ENCODE measurements at regions not wholly inside any gene's neighbourhood (a gene's known extent, or its start where the extent isn't known, plus 50 kb on each side); places are given as distances from the start of the nearest gene placed in this dataset.

DNA sequence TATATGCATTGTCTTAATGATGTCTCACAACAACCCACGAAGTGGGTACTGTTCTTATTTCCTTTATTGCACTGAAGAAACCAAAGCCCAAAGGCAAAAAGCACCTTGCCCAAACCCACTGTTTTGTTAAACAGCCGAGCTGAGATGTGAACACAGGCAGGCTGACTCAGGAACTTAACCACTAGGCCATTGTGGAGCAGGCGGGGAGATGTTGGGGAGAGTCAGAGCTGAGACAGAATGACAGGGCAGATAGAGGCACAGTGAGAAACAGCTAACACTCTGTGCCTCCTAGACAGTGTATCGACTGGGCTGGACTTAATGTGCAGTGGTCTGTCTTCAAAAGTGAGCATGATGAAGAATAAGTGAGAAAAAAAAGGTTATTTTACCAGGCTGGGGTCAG lies 56.5 kb downstream of the RPLP1 start:
- no peak for TF ChIP-seq POLR2A (IDR thresholded peaks at IDR 0.05; ENCODE audit: low read depth, low read length)
- no peak for TF ChIP-seq POLR2AphosphoS5 (IDR thresholded peaks at IDR 0.05; ENCODE audit: low read depth, low read length)
- TF ChIP-seq TAF1 (IDR thresholded peaks at IDR 0.05; ENCODE audit: low read depth, low read length), result no peak
- no peak for TF ChIP-seq SPI1 (IDR thresholded peaks at IDR 0.05; ENCODE audit: low read depth, low read length)
- TF ChIP-seq PAX5 (IDR thresholded peaks at IDR 0.05; ENCODE audit: insufficient read depth, low read length, severe bottlenecking), result no peak
